Osteocyte (in vitro differentiated cells): ENCODE measurements at regions not wholly inside any gene's neighbourhood (a gene's known extent, or its start where the extent isn't known, plus 50 kb on each side); places are given as distances from the start of the nearest gene placed in this dataset.

ENCODE experiments used
- DNase-seq: peaks from one replicate; pipeline ENCODE4 v3.0.0; 2021; ENCODE audit warnings: mixed read lengths; ENCODE audit not compliant: unreplicated experiment; ENCODE audit errors: extremely low spot score
- H3K27ac Mint-ChIP-seq: one replicate; pipeline ENCODE4 v1.8.0; 2021; ENCODE audit warnings: mild to moderate bottlenecking, mixed read lengths; ENCODE audit not compliant: unreplicated experiment
- H3K27me3 Mint-ChIP-seq: one replicate; pipeline ENCODE4 v1.8.0; 2021; ENCODE audit warnings: mixed read lengths; ENCODE audit not compliant: unreplicated experiment
- H3K36me3 Mint-ChIP-seq: one replicate; pipeline ENCODE4 v1.8.0; 2021; ENCODE audit warnings: mixed read lengths; ENCODE audit not compliant: unreplicated experiment
- H3K4me1 Mint-ChIP-seq: one replicate; pipeline ENCODE4 v1.8.0; 2021; ENCODE audit warnings: mixed read lengths; ENCODE audit not compliant: unreplicated experiment
- H3K4me3 Mint-ChIP-seq: one replicate; pipeline ENCODE4 v1.8.0; 2021; ENCODE audit warnings: mild to moderate bottlenecking, moderate library complexity, mixed read lengths; ENCODE audit not compliant: unreplicated experiment
- H3K9me3 Mint-ChIP-seq: one replicate; pipeline ENCODE4 v1.8.0; 2021; ENCODE audit warnings: mixed read lengths; ENCODE audit not compliant: unreplicated experiment
- CTCF ChIP-seq: fragments of 200-600 bp; sonication (generic); IDR thresholded peaks from 2 replicates; pipeline ENCODE4 v1.5.0; 2021; ENCODE audit warnings: antibody characterized with exemption, mild to moderate bottlenecking, moderate library complexity

- no peaks in the 10 kb centered on the region for H3K4me1 Mint-ChIP-seq
- DNase-seq, result no peak
- TF ChIP-seq CTCF, result no peak
- no peaks in the 10 kb centered on the region for H3K27me3 Mint-ChIP-seq
- no peak overlapping the region for H3K27ac Mint-ChIP-seq
- no peaks in the 10 kb centered on the region for H3K36me3 Mint-ChIP-seq
- H3K9me3 Mint-ChIP-seq, result peaks cover 26% of the 10 kb centered on the region
- no peak overlapping the region for H3K4me3 Mint-ChIP-seq
Observed at GRCh38 chr10:130990486-130990885, 321.0 kb downstream of the TCERG1L start.

GRCh38 chr10:130992802-130993523 is 318.6 kb downstream of the TCERG1L start:
- peak; percentile 74 for DNase-seq
- Mint-ChIP-seq H3K9me3 (peaks cover 42% of the 10 kb centered on the region), H3K4me1 (no peaks in the 10 kb centered on the region), H3K4me3 (no peak overlapping the region), H3K27ac (no peak overlapping the region), H3K27me3 (no peaks in the 10 kb centered on the region), H3K36me3 (no peaks in the 10 kb centered on the region)
- TF ChIP-seq CTCF, result no peak

GRCh38 chr10:130993612-130994011 is 317.9 kb downstream of the TCERG1L start:
- Mint-ChIP-seq H3K27me3 (no peaks in the 10 kb centered on the region), H3K36me3 (no peaks in the 10 kb centered on the region), H3K9me3 (peaks cover 42% of the 10 kb centered on the region), H3K4me3 (no peak overlapping the region), H3K4me1 (no peaks in the 10 kb centered on the region), H3K27ac (no peak overlapping the region)
- no peak for TF ChIP-seq CTCF
- DNase-seq, result no peak

- H3K4me1 Mint-ChIP-seq, result no peaks in the 10 kb centered on the region
- H3K27me3 Mint-ChIP-seq, result no peaks in the 10 kb centered on the region
- no peak overlapping the region for H3K4me3 Mint-ChIP-seq
- H3K9me3 Mint-ChIP-seq, result peaks cover 42% of the 10 kb centered on the region
- no peaks in the 10 kb centered on the region for H3K36me3 Mint-ChIP-seq
- no peak for TF ChIP-seq CTCF
- no peak overlapping the region for H3K27ac Mint-ChIP-seq
- DNase-seq, result no peak
Observed at GRCh38 chr10:130994191-130994590, 317.3 kb downstream of the TCERG1L start.

- TF ChIP-seq CTCF, result no peak
- no peaks in the 10 kb centered on the region for H3K27me3 Mint-ChIP-seq
- no peak overlapping the region for H3K27ac Mint-ChIP-seq
- no peaks in the 10 kb centered on the region for H3K4me1 Mint-ChIP-seq
- no peak for DNase-seq
- peaks cover 42% of the 10 kb centered on the region for H3K9me3 Mint-ChIP-seq
- no peak overlapping the region for H3K4me3 Mint-ChIP-seq
- H3K36me3 Mint-ChIP-seq, result no peaks in the 10 kb centered on the region
Observed at GRCh38 chr10:130994845-130995244, 316.7 kb downstream of the TCERG1L start.
